Germinal center (tissue), 1 donor: ENCODE measurements at regions not wholly inside any gene's neighbourhood (a gene's known extent, or its start where the extent isn't known, plus 50 kb on each side); places are given as distances from the start of the nearest gene placed in this dataset.
"Not testable (repeated sequence)": the region's sequence is repeated elsewhere in the genome, so short reads cannot be mapped to it uniquely, and the experiment has no call there.

ENCODE experiments used
- DNase-seq: peaks from one replicate; pipeline ENCODE4 v3.0.0; 2012; ENCODE audit warnings: mixed read lengths, low spot score

DNA sequence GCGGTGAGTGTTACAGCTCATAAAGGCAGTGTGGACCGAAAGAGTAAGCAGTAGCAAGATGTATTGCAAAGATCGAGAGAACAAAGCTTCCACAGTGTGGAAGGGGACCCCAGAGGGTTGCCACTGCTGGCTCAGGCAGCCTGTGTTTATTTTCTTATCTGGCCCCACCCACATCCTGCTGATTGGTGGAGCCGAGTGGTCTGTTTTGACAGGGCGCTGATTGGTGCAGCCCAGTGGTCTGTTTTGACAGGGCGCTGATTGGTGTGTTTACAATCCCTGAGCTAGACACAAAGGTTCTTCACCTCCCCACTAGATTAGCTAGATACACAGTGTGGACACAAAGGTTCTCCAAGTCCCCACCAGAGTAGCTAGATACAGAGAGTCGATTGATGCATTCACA lies 747.8 kb upstream of the NRXN1 start:
- not testable (repeated sequence) for DNase-seq

DNA sequence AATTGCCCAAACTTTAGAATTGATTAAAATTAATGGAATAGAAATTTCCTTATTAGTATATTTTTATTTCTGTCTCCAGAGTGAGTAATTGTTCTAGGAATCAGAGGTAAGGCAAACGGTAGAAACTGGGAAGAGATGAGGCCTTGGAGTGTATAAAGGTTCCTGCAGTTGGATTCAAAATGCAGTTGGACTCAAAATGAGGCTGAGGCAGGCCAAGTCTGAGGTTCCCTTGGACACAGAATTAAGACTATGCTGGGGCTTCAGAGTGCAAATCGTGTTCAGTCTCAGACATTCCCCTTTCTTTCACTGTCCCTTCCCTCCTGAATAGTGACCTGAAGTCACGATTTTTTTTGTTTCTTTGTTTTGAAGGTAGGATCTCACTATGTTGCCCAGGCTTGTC lies 746.9 kb upstream of the NRXN1 start:
- no peak for DNase-seq

DNA sequence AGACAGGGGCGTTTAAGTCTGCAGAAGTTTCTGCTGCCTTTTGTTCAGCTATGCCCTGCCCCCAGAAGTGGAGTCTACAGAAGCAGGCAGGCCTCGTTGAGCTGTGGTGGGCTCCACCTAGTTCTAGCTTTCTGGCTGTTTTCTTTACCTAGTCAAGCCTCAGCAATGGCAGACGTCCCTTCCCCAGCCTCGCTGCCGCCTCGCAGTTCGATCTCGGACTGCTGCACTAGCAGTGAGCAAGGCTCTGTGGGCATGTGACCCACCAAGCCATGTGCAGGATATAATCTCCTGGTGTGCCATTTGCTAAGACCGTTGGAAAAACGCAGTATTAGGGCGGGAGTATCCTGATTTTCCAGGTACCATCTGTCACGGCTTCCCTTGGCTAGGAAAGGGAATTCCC lies 742.7 kb upstream of the NRXN1 start:
- not testable (repeated sequence) for DNase-seq

DNA sequence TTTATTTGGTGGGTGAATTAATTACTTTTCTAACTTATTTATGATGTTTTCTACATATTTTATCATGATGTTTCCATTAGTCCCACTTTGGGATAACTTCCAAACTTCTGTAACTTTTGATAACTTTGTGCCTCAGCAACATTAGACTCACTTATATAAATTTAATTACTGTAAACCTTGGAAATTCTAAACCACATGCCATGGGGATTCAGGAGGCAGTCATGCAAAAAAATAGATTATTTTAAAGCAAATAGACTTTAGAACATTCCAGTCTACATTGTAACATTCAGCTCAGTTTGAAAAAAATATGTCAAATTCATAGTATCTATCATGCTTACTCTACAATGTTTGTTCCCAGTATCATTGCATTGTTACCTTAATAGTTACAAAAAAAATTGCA lies 728.5 kb upstream of the NRXN1 start:
- DNase-seq: no peak

DNA sequence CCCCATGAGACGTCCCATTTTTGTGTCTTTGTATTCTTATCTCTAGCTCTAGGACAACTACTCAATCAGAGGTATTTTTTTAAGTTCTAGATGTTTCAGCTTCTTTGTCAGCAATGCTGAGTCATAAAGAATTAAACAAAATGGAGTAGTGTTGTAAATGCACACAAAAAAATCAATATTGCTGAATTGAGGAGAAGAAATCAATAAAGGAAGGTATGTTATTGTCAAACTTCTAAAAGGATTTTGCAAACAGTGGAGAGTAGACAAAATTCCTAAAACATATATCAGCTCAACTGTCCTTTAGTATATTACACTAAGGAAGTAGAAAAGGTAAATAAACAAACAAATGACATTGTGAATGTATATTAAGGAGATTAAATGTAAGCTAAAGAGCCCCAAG lies 726.1 kb upstream of the NRXN1 start:
- no peak for DNase-seq

DNA sequence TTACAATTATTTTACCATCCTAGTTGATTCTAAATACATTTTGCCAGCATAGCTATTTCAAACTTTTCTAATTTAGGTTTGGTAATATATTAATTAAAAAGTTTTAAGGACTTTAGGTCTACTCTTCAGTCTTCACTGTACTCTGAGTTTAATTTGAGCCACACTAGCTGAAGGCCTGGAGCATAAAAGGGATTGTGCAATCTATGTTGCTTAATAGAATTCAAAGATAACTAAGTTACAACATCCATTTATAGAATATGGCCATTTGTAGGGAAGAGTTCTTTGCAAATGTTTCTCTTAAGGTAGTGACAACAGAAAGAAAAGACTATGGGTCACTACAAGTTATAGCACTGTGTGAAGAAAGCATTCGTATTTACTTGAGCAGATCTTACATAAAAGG lies 702.2 kb upstream of the NRXN1 start:
- no peak for DNase-seq

- DNase-seq: no peak
Observed at GRCh38 chr2:51723691-51724090, 691.8 kb upstream of the NRXN1 start.

GRCh38 chr2:51722311-51722710 lies 690.4 kb upstream of the NRXN1 start:
- no peak for DNase-seq

DNA sequence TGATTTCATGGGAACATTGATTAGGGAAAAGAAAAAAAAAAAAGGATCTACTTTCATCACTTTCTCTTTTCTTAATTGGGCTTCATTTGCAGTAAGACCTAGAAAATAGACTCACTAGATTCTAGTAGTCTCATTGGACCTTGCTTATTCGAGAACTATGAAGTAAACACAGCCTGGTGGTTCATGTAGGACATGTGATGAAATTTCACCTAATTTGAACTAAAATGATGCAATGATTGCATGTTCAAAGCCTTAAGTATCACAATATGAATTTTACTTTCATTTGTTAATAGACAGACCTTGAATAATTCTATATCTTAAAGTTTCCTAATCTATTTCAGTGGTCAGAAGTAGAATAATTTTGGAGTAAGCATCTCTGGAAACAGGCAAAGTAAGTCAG lies 688.9 kb upstream of the NRXN1 start:
- no peak for DNase-seq

- DNase-seq: no peak
Observed at GRCh38 chr2:51718881-51719280, 686.9 kb upstream of the NRXN1 start.

GRCh38 chr2:51717312-51717711 lies 685.4 kb upstream of the NRXN1 start:
- DNase-seq: no peak

DNA sequence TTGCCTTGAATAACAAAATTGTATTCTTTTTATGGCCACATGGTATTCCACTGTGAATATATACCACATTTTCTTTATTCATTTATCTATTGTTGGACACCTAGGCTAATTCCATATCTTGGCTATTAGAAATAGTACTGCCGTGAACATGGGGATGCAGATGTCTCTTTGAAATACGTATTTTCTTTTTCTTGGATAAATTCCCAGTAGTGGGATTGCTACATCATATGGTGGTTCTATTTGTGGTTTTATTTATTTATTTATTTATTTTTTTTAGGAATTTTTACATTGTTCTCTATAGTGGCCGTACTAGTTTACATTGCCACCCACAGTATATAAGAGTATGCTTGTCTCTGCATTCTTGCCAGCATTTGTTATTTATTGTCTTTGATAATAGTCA lies 679.8 kb upstream of the NRXN1 start:
- DNase-seq: no peak

DNA sequence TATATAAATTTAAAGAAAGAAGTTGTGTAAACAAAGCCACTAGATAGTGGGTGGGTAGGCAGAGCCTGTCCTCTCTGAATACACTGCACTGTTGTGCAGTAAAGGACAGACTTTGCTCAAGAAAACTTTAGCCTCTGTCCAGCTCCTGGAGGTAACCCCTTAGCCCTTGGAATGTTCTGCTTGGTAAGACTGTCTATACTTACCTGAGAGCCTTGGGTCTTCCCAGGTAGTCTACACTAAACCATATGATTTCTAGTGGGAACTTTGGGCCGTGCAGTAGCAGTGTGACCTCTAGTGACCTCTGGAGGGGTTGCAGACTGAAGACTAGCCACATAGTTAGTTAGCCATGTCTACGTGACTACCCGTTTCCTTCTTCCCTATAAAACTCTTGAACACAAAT lies 678.3 kb upstream of the NRXN1 start:
- DNase-seq: no peak

DNA sequence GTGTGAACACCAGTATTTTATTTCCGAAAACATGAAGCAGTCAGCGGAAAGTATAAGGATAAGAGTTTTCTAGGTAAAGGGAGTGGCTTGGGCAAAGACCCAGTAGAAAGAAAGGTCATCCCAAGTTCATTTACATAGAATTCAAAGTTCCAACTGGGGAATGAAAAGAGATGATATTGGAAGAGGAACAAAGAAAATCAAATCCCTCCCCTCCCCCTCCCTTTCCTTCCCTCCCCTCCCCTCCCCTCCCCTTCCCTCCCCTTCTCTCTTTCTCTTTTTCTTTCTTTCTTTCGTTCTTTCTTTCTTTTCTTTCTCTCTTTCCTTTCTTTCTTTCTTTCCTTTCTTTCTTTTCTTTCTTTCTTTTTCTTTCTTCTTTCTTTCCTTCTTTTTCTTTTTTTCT lies 675.7 kb upstream of the NRXN1 start:
- DNase-seq: no peak

DNA sequence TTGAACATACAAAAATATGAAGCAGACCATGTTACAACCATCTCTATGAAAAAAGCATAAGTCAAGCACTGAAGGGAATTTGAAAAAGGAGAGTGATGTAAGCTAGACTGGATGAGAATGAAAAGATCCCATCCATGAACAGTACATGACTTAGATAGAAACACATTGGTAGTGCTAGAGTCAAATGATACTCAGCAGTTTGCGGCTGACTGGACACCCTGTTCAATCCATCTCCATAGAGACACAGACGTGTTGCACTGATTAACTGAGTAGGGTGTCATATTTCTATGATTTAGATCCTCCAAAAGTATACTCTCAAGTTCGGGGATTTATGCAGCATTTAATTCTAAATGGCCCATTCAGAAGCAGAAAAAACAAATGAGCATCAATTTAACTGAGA lies 674.3 kb upstream of the NRXN1 start:
- DNase-seq: no peak

DNA sequence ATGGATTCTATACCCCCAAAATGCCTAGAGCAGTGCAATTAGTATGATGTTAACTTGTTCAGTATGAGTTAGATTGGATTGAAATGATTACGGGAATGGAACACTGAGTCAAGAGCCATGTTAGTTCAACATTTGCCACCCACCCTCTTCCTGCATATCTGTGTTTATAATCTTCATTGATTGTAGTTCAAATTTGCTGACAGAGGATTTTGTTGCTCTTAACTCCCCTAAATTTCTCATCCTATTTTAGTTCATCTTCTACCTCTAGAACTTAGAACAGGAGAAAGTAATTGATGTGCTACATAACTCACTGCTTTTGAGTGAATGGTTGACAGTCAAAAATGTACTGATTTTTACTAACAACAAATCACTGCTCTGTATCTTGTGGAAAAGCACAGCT lies 673.5 kb upstream of the NRXN1 start:
- no peak for DNase-seq

- DNase-seq: no peak
Observed at GRCh38 chr2:51698021-51698420, 666.1 kb upstream of the NRXN1 start.

DNA sequence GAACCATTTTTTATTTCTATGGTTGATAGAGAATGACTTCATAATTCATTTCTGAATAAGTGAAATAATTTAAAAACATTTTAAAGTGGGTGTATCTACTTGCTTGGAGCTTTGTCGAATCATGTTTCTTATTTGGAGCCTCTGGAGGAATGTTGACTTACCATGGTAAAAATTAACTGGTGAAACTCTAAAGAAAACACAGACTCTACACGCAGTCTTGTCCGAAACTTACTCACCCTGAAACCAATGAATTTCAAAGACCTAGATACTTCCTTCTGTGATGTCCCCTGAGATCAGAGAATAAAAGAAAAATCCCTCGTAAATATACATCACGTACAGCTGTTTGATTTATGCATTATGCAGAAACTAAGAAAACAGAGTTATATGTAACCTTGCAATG lies 665.2 kb upstream of the NRXN1 start:
- DNase-seq: no peak

DNA sequence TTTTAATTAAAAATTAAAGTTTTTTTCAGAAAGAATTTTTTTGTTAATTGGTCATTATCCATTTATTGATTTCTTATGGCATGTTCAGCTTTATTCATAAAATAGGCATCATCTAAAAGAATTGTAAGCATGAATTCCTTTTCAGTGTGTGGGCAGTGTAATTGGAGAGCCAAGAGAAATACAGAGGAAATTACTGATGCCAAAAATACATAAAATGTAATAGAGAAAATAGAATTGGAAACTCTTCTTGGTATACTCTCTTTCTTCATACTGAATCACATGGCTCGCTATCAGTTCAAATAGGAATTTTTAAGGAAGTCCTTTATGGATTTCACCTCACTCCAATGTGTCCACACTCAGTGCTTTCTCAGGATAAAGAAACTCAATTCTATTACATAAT lies 663.6 kb upstream of the NRXN1 start:
- DNase-seq: no peak

DNA sequence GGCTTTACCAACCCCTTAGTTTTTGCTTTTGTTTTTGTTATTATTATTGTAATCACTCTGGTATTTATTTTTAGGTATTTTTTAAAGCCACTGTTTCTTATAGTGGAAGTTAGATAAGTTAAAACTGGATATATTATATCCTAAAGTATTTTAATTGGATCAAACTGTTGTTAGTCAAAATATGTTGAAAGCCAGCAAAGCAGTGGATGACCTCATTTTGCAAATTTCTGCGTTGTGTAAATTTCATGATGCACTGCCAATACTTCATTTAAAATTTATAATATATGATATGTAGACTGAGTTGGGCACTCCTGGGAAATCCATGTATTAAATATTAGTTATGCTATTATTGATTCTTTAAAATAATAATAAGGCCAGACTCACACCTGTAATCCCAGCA lies 661.7 kb upstream of the NRXN1 start:
- DNase-seq: no peak

GRCh38 chr2:51681854-51682253 lies 649.9 kb upstream of the NRXN1 start:
- DNase-seq: no peak

GRCh38 chr2:51673628-51674027 lies 641.7 kb upstream of the NRXN1 start:
- no peak for DNase-seq

GRCh38 chr2:51667679-51668078 lies 635.7 kb upstream of the NRXN1 start:
- no peak for DNase-seq

- no peak for DNase-seq
Observed at GRCh38 chr2:51662187-51662586, 630.3 kb upstream of the NRXN1 start.

GRCh38 chr2:51657849-51658248 lies 625.9 kb upstream of the NRXN1 start:
- no peak for DNase-seq
